BJ (cell line): ENCODE measurements at regions not wholly inside any gene's neighbourhood (a gene's known extent, or its start where the extent isn't known, plus 50 kb on each side); places are given as distances from the start of the nearest gene placed in this dataset.

Source experiments
- CTCF ChIA-PET: fragments of 350-600 bp; formaldehyde crosslinking; extraction: SDS; loops from one replicate; lab custom pipeline; 2021; ENCODE audit warnings: antibody characterized with exemption, inconsistent platforms; lab: Yijun Ruan, JAX
- POLR2A ChIA-PET: fragments of 300-600 bp; sonication (Branson Sonifier 250); formaldehyde crosslinking; extraction: SDS; loops from one replicate; lab custom pipeline; 2021; ENCODE audit warnings: antibody characterized with exemption; lab: Charles Lee
- DNase-seq: peaks from one replicate; pipeline ENCODE4 v3.0.0-alpha.2; 2011; ENCODE audit warnings: low read depth
- H3K27me3 ChIP-seq: 2 replicates; pipeline ENCODE4 v1.6.0; 2011; ENCODE audit warnings: low read length; ENCODE audit not compliant: control insufficient read depth, insufficient read depth
- H3K36me3 ChIP-seq: 2 replicates; pipeline ENCODE4 v1.5.1; 2011; ENCODE audit warnings: low read length; ENCODE audit not compliant: control insufficient read depth, insufficient read depth
- H3K4me3 ChIP-seq: 2 replicates; pipeline ENCODE4 v1.5.1; 2011; ENCODE audit warnings: low read depth, mild to moderate bottlenecking, control low read depth, low read length
- CTCF ChIP-seq: IDR thresholded peaks from 2 replicates; pipeline ENCODE4 v1.5.1; 2011; ENCODE audit warnings: low read depth, mild to moderate bottlenecking, control low read depth, inconsistent platforms, low read length, moderate library complexity; ENCODE audit not compliant: insufficient read depth

- no peak for DNase-seq
- Histone ChIP-seq H3K27me3 (no peaks in the 10 kb centered on the region), H3K36me3 (no peaks in the 10 kb centered on the region), H3K4me3 (no peak overlapping the region)
- ChIA-PET POLR2A (no interaction called here), CTCF (no interaction called here)
- TF ChIP-seq CTCF: no peak
Measured at GRCh38 chr10:36683421-36683820, 442.0 kb upstream of the ANKRD30A start.

- H3K36me3 ChIP-seq: no peaks in the 10 kb centered on the region
- no peak for TF ChIP-seq CTCF
- POLR2A ChIA-PET: no interaction called here
- CTCF ChIA-PET: no interaction called here
- no peak for DNase-seq
- no peak overlapping the region for H3K4me3 ChIP-seq
- no peaks in the 10 kb centered on the region for H3K27me3 ChIP-seq
Measured at GRCh38 chr10:36681751-36682632, 443.4 kb upstream of the ANKRD30A start.

- DNase-seq: no peak
- Histone ChIP-seq H3K4me3 (no peak overlapping the region), H3K27me3 (no peaks in the 10 kb centered on the region), H3K36me3 (no peaks in the 10 kb centered on the region)
- ChIA-PET POLR2A (no interaction called here), CTCF (no interaction called here)
- no peak for TF ChIP-seq CTCF
Measured at GRCh38 chr10:36679554-36679953, 445.8 kb upstream of the ANKRD30A start.

GRCh38 chr10:36677431-36677768 lies 448.0 kb upstream of the ANKRD30A start:
- CTCF ChIA-PET: no interaction called here

More at GRCh38 chr10:36677431-36677768, 448.0 kb upstream of the ANKRD30A start:
- TF ChIP-seq CTCF: no peak
- H3K4me3 ChIP-seq: no peak overlapping the region
- H3K27me3 ChIP-seq: no peaks in the 10 kb centered on the region
- H3K36me3 ChIP-seq: no peaks in the 10 kb centered on the region
- no peak for DNase-seq
- POLR2A ChIA-PET: no interaction called here
